ENCODE measurements at regions not wholly inside any gene's neighbourhood (a gene's known extent, or its start where the extent isn't known, plus 50 kb on each side); places are given as distances from the start of the nearest gene placed in this dataset.
"Not testable (repeated sequence)": the region's sequence is repeated elsewhere in the genome, so short reads cannot be mapped to it uniquely, and the experiment has no call there.

GRCh38 chr5:51811883-51812471, 428.7 kb downstream of the ISL1 start:
- ChIA-PET POLR2A (ENCODE audit: low non-redundant PET) (no interaction called here), CTCF (no interaction called here)
- H3K27me3 ChIP-seq (replicated peaks; ENCODE audit: insufficient read depth, low read depth, low read length, poor library complexity), result no peaks in the 10 kb centered on the region
- no peaks in the 10 kb centered on the region for H3K4me1 ChIP-seq (ENCODE audit: insufficient read depth, low read length, poor library complexity, severe bottlenecking)
- TF ChIP-seq EZH2 (IDR thresholded peaks at IDR 0.05; ENCODE audit: borderline replicate concordance, low read depth, low read length, poor library complexity, severe bottlenecking) (no peak), CTCF (conservative IDR thresholded peaks at IDR 0.05; ENCODE audit: low read depth, low read length) (no peak)
- BruUV-seq (replicated peaks), result no TSS peak
- H3K36me3 ChIP-seq (ENCODE audit: insufficient read depth, low read length, poor library complexity, severe bottlenecking), result no peaks in the 10 kb centered on the region
- no peaks in the 10 kb centered on the region for H3K9me3 ChIP-seq (ENCODE audit: low read depth, low read length, poor library complexity, severe bottlenecking)
- intact Hi-C loops (cut with micrococcal nuclease; ENCODE audit: unreplicated experiment), result no loop called here
- no peak overlapping the region for H3K4me3 ChIP-seq (ENCODE audit: low read depth, low read length, poor library complexity, severe bottlenecking)
- no peak for DNase-seq (ENCODE audit: low spot score)
- H3K27ac ChIP-seq (ENCODE audit: low read depth, low read length, poor library complexity, severe bottlenecking), result no peak overlapping the region

- H3K9me3 ChIP-seq (ENCODE audit: low read depth, low read length, poor library complexity, severe bottlenecking); H3K36me3 ChIP-seq (ENCODE audit: insufficient read depth, low read length, poor library complexity, severe bottlenecking); intact Hi-C loops (cut with micrococcal nuclease; ENCODE audit: unreplicated experiment); DNase-seq (ENCODE audit: low spot score); H3K27ac ChIP-seq (ENCODE audit: low read depth, low read length, poor library complexity, severe bottlenecking); POLR2A ChIA-PET (ENCODE audit: low non-redundant PET); H3K4me1 ChIP-seq (ENCODE audit: insufficient read depth, low read length, poor library complexity, severe bottlenecking); BruUV-seq (replicated peaks); H3K27me3 ChIP-seq (replicated peaks; ENCODE audit: insufficient read depth, low read depth, low read length, poor library complexity); H3K4me3 ChIP-seq (ENCODE audit: low read depth, low read length, poor library complexity, severe bottlenecking): not testable (repeated sequence)
- CTCF ChIA-PET, result interaction anchor here (0.6 kb wide), 1 partner anchor 1644 kb away, joined by 8 read pairs; no protein-coding TSS in a partner anchor
Measured at GRCh38 chr5:51814817-51815216, 431.6 kb downstream of the ISL1 start.

- intact Hi-C loops (cut with micrococcal nuclease; ENCODE audit: unreplicated experiment), result no loop called here
- no TSS peak for BruUV-seq (replicated peaks)
- Histone ChIP-seq H3K4me1 (ENCODE audit: insufficient read depth, low read length, poor library complexity, severe bottlenecking) (no peaks in the 10 kb centered on the region), H3K27ac (ENCODE audit: low read depth, low read length, poor library complexity, severe bottlenecking) (no peak overlapping the region), H3K9me3 (ENCODE audit: low read depth, low read length, poor library complexity, severe bottlenecking) (no peaks in the 10 kb centered on the region), H3K36me3 (ENCODE audit: insufficient read depth, low read length, poor library complexity, severe bottlenecking) (no peaks in the 10 kb centered on the region), H3K4me3 (ENCODE audit: low read depth, low read length, poor library complexity, severe bottlenecking) (no peak overlapping the region), H3K27me3 (replicated peaks; ENCODE audit: insufficient read depth, low read depth, low read length, poor library complexity) (no peaks in the 10 kb centered on the region)
- POLR2A ChIA-PET (ENCODE audit: low non-redundant PET), result no interaction called here
- TF ChIP-seq EZH2 (IDR thresholded peaks at IDR 0.05; ENCODE audit: borderline replicate concordance, low read depth, low read length, poor library complexity, severe bottlenecking) (no peak), CTCF (conservative IDR thresholded peaks at IDR 0.05; ENCODE audit: low read depth, low read length) (no peak)
- CTCF ChIA-PET, result no interaction called here
- no peak for DNase-seq (ENCODE audit: low spot score)
Measured at GRCh38 chr5:51816427-51816826, 433.2 kb downstream of the ISL1 start.

- ChIA-PET POLR2A (ENCODE audit: low non-redundant PET) (no interaction called here), CTCF (no interaction called here)
- no peak overlapping the region for H3K4me3 ChIP-seq (ENCODE audit: low read depth, low read length, poor library complexity, severe bottlenecking)
- BruUV-seq (replicated peaks), result no TSS peak
- no peaks in the 10 kb centered on the region for H3K9me3 ChIP-seq (ENCODE audit: low read depth, low read length, poor library complexity, severe bottlenecking)
- no peaks in the 10 kb centered on the region for H3K36me3 ChIP-seq (ENCODE audit: insufficient read depth, low read length, poor library complexity, severe bottlenecking)
- H3K27me3 ChIP-seq (replicated peaks; ENCODE audit: insufficient read depth, low read depth, low read length, poor library complexity), result no peaks in the 10 kb centered on the region
- DNase-seq (ENCODE audit: low spot score), result no peak
- TF ChIP-seq CTCF (conservative IDR thresholded peaks at IDR 0.05; ENCODE audit: low read depth, low read length) (no peak), EZH2 (IDR thresholded peaks at IDR 0.05; ENCODE audit: borderline replicate concordance, low read depth, low read length, poor library complexity, severe bottlenecking) (no peak)
- no peak overlapping the region for H3K27ac ChIP-seq (ENCODE audit: low read depth, low read length, poor library complexity, severe bottlenecking)
- no peaks in the 10 kb centered on the region for H3K4me1 ChIP-seq (ENCODE audit: insufficient read depth, low read length, poor library complexity, severe bottlenecking)
- intact Hi-C loops (cut with micrococcal nuclease; ENCODE audit: unreplicated experiment), result no loop called here
Measured at GRCh38 chr5:51821697-51822096, 438.4 kb downstream of the ISL1 start.

All from A673 (cell line).